ENCODE measurements at regions not wholly inside any gene's neighbourhood (a gene's known extent, or its start where the extent isn't known, plus 50 kb on each side); places are given as distances from the start of the nearest gene placed in this dataset.

DNA sequence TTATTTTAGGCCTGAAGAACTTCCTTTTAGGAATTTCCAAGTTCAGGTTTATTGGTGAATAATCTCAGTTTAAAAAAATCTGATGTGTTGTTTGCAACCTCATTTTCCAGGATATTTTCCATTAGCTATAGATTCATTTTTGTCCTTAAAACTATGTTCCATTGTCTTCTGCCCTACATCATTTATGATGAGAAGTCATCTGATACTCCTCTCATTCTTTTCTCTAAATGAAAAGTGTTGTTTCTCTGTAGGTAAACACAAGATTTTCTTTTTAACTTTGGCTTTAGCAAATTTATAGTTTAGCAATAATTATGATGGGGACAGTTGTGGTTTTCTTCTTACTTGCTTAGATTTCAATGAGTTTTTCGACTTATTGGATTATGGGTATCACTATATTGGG lies 427.3 kb downstream of the DCDC2C start:
- TF ChIP-seq, protein P1, sequence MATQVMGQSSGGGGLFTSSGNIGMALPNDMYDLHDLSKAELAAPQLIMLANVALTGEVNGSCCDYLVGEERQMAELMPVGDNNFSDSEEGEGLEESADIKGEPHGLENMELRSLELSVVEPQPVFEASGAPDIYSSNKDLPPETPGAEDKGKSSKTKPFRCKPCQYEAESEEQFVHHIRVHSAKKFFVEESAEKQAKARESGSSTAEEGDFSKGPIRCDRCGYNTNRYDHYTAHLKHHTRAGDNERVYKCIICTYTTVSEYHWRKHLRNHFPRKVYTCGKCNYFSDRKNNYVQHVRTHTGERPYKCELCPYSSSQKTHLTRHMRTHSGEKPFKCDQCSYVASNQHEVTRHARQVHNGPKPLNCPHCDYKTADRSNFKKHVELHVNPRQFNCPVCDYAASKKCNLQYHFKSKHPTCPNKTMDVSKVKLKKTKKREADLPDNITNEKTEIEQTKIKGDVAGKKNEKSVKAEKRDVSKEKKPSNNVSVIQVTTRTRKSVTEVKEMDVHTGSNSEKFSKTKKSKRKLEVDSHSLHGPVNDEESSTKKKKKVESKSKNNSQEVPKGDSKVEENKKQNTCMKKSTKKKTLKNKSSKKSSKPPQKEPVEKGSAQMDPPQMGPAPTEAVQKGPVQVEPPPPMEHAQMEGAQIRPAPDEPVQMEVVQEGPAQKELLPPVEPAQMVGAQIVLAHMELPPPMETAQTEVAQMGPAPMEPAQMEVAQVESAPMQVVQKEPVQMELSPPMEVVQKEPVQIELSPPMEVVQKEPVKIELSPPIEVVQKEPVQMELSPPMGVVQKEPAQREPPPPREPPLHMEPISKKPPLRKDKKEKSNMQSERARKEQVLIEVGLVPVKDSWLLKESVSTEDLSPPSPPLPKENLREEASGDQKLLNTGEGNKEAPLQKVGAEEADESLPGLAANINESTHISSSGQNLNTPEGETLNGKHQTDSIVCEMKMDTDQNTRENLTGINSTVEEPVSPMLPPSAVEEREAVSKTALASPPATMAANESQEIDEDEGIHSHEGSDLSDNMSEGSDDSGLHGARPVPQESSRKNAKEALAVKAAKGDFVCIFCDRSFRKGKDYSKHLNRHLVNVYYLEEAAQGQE (tag by site-specific recombination; IDR thresholded peaks at IDR 0.05), result no peak
- TF ChIP-seq ZNF768 (tag by site-specific recombination; IDR thresholded peaks at IDR 0.05) (no peak), ZNF621 (tag by site-specific recombination; IDR thresholded peaks at IDR 0.05) (no peak), ZNF221 (tag by site-specific recombination; IDR thresholded peaks at IDR 0.05; ENCODE audit: borderline replicate concordance) (no peak), REPIN1 (tag by site-specific recombination; IDR thresholded peaks at IDR 0.05; ENCODE audit: low read depth) (no peak)
- TF ChIP-seq, protein P2, sequence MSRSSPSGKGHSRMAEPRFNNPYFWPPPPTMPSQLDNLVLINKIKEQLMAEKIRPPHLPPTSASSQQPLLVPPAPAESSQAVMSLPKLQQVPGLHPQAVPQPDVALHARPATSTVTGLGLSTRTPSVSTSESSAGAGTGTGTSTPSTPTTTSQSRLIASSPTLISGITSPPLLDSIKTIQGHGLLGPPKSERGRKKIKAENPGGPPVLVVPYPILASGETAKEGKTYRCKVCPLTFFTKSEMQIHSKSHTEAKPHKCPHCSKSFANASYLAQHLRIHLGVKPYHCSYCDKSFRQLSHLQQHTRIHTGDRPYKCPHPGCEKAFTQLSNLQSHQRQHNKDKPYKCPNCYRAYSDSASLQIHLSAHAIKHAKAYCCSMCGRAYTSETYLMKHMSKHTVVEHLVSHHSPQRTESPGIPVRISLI (tag by site-specific recombination; IDR thresholded peaks at IDR 0.05), result no peak
